Bone marrow (tissue), 2 donors: ENCODE measurements at regions not wholly inside any gene's neighbourhood (a gene's known extent, or its start where the extent isn't known, plus 50 kb on each side); places are given as distances from the start of the nearest gene placed in this dataset.

Source experiments
- DNase-seq, 2 donors: peaks; one replicate each; lab custom pipeline; 2025; lab: John Stamatoyannopoulos, UW

GRCh38 chr14:100438678-100439592, 115.8 kb downstream of the SLC25A47 start:
- no peak for DNase-seq

GRCh38 chr14:100439781-100440180, 116.6 kb downstream of the SLC25A47 start:
- no peak for DNase-seq

GRCh38 chr14:100440207-100440631, 117.1 kb downstream of the SLC25A47 start:
- no peak for DNase-seq

GRCh38 chr14:100440758-100441203, 117.6 kb downstream of the SLC25A47 start:
- DNase-seq = no peak

- no peak for DNase-seq
Measured at GRCh38 chr14:100441271-100441947, 118.3 kb downstream of the SLC25A47 start.

GRCh38 chr14:100442036-100442435, 118.9 kb downstream of the SLC25A47 start:
- DNase-seq = no peak

- DNase-seq = no peak
Measured at GRCh38 chr14:100442498-100443490, 119.7 kb downstream of the SLC25A47 start.

- no peak for DNase-seq
Measured at GRCh38 chr14:100443603-100444002, 120.5 kb downstream of the SLC25A47 start.

GRCh38 chr14:100445436-100446088, 122.4 kb downstream of the SLC25A47 start:
- no peak for DNase-seq

GRCh38 chr14:100446572-100446971, 123.4 kb downstream of the SLC25A47 start:
- no peak for DNase-seq

- DNase-seq = no peak
Measured at GRCh38 chr14:100448376-100448775, 125.2 kb downstream of the SLC25A47 start.

GRCh38 chr14:100449225-100449987, 126.3 kb downstream of the SLC25A47 start:
- no peak for DNase-seq

- DNase-seq = no peak
Measured at GRCh38 chr14:100450049-100450448, 126.9 kb downstream of the SLC25A47 start.

GRCh38 chr14:100450736-100451135, 127.6 kb downstream of the SLC25A47 start:
- no peak for DNase-seq

- no peak for DNase-seq
Measured at GRCh38 chr14:100451264-100451663, 128.1 kb downstream of the SLC25A47 start.

- no peak for DNase-seq
Measured at GRCh38 chr14:100453930-100454329, 130.8 kb downstream of the SLC25A47 start.

GRCh38 chr14:100454437-100454836, 131.3 kb downstream of the SLC25A47 start:
- no peak for DNase-seq

GRCh38 chr14:100463937-100464336, 123.3 kb downstream of the BEGAIN start:
- DNase-seq = no peak

- DNase-seq = no peak
Measured at GRCh38 chr14:100466111-100466856, 120.9 kb downstream of the BEGAIN start.
